AML-193 (cell line): ENCODE measurements at regions not wholly inside any gene's neighbourhood (a gene's known extent, or its start where the extent isn't known, plus 50 kb on each side); places are given as distances from the start of the nearest gene placed in this dataset.

Experiments
- DNase-seq, 2 experiments: peaks; one replicate each; lab custom pipeline; 2025; lab: John Stamatoyannopoulos, UW

GRCh38 chr2:38171208-38171855 is 95.4 kb upstream of the CYP1B1 start:
- DNase-seq = no peak

GRCh38 chr2:38170733-38171132 is 94.8 kb upstream of the CYP1B1 start:
- DNase-seq = no peak

DNA sequence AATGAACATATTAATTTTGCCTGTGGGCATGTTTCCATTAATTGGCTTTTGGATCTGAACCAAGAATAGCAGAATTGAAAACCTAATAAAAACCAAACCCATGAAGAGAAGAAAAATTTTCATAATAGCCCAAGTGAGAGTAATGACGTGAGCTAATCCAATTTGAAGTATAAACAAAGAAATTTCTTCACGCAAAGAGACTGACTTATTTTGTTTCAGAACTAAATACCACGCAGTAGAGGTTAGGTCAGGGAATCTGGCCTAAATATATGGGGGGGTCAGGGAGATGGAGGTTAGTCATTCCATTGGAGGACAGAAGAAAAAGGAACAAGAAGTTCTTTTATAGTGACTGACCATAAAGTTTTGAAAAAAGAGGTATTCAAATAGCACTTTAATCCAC is 94.1 kb upstream of the CYP1B1 start:
- no peak for DNase-seq

- DNase-seq = no peak
Observed at GRCh38 chr2:38168710-38169480, 92.9 kb upstream of the CYP1B1 start.

GRCh38 chr2:38167968-38168350 is 92.0 kb upstream of the CYP1B1 start:
- no peak for DNase-seq

DNA sequence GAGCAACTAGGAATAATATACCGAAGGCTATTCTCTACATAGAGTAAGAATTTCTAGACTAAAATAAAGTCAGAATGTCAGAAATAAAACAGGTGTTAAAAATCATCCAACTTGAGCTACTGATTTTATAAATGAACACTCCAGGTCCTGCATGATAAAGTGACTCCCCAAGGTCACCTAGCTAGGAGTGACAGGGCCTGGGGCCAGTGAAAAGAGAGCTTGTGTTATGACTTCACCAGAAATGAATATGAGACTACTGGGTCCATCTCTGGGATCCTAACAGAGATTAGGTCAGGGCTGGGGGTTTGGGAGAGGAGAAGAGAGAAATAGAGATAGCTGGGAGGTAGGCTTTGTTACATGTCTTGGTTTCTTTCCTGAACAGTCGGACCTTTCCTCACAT is 89.7 kb upstream of the CYP1B1 start:
- DNase-seq = no peak

GRCh38 chr2:38164881-38165280 is 88.9 kb upstream of the CYP1B1 start:
- DNase-seq = no peak

GRCh38 chr2:38163579-38163978 is 87.6 kb upstream of the CYP1B1 start:
- no peak for DNase-seq

GRCh38 chr2:38163006-38163405 is 87.1 kb upstream of the CYP1B1 start:
- DNase-seq = no peak

DNA sequence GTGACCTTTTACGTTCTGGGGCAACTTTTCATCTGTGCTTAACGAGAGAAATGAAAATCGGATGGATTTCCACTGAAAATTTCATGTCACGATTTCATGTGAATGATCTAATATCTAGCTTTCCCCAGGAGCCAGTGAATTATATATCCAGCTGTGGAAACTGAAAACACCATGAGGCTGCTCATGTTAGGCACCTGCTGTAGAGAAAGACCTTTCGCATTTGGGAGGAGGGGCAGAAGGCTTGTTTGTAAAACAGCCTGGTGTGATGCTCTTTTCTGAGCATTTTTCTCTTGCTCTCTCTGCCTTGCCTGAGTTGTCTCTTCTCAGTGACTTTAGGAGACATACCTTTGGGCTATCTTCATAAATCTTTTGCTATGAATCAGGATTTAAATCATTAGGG is 84.6 kb upstream of the CYP1B1 start:
- no peak for DNase-seq

DNA sequence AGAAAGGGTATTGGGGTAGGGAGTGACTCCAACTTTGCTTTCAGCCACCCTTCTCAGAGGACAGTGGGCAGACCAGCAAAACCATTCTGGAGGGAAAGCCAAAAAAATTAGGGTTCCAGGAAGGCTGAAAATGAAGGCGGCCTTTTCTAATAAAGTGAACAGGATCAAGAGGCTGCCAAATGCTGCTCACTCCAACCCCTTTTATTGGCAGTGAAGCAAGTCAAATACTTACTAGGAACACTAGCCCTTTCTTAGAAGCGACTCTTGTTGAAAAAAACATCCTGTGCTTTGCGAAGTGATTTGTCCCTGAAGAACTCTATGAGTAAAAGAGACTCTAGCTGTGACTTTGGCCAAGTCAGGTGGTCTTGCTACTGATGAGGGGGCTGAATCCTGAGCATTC is 83.6 kb upstream of the CYP1B1 start:
- DNase-seq = no peak

DNA sequence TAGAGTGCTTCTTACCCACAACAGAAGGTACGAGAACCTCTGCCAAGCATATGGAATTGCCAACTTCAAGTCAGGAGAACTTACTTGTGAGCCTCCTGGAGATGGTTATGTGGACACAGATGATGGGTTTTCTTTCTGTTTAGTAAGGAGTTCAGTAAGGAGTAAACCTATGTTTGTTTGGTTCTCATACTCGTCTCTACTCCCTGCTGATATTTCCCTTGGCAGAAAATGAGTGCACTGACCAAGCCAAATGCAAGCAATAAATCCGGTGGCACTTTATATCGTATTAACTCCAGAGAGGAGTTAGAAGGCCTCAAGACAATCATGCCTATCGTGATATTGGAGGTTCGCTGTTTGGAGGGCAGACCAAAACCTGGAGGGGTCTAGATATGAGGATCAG is 83.2 kb upstream of the CYP1B1 start:
- DNase-seq = no peak

DNA sequence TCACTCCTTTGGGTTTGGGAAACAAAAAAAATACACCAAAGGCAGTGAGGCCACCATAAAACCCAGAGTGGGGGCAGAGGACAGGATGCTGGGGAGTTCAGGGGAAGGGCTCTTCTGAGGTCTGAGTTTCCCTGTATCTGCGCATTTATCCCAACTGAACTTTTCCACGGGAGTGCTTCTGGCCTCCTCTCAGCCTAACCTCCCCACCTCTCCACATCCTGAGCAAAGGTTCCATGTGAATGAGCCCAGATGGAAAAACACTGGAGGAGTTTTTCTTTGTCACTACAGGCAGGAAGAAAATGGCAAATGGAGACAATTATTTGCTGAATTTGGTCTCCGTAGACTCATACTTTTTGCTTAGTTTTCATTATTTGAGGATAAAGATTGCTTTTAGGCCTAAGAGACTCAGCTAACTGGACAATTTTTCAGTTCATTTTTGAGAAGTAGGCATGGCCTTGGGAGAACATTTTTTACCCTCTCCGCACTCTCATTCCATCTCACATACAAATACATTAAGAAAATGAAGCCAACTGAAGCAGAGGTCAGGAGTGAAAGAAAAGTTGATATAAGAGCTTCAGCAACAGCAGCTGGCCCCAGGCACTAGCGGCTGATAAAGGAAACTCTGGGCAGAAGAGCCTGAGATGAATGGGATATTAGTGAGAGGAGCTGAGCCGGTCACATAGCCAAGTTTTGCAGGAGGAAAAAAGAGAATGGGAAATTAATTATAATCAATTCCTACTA is 82.6 kb upstream of the CYP1B1 start:
- DNase-seq = no peak

DNA sequence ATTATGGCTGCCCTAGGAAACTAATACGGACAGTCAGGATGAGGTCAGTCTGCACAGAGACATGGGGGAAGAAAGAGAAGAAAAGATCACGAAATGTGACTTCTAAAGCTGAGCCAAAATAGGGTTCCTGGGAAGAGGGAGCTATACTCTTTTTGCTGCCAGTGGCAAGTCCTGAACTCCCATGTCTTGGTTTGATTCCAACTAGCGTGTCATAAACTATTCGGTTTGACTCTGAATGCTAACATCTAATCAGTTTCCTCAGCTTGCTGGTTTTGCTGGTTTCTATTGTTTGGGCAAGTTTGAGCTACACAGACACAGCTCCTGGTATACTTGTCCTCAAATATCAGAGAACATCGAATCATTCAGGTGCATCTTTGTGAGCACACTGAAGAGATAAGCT is 80.5 kb upstream of the CYP1B1 start:
- no peak for DNase-seq

- DNase-seq = no peak
Observed at GRCh38 chr2:38155015-38155414, 79.1 kb upstream of the CYP1B1 start.

- DNase-seq = no peak
Observed at GRCh38 chr2:38154395-38154794, 78.4 kb upstream of the CYP1B1 start.

GRCh38 chr2:38153476-38154135 is 77.7 kb upstream of the CYP1B1 start:
- no peak for DNase-seq

- DNase-seq = no peak
Observed at GRCh38 chr2:38152913-38153312, 77.0 kb upstream of the CYP1B1 start.

DNA sequence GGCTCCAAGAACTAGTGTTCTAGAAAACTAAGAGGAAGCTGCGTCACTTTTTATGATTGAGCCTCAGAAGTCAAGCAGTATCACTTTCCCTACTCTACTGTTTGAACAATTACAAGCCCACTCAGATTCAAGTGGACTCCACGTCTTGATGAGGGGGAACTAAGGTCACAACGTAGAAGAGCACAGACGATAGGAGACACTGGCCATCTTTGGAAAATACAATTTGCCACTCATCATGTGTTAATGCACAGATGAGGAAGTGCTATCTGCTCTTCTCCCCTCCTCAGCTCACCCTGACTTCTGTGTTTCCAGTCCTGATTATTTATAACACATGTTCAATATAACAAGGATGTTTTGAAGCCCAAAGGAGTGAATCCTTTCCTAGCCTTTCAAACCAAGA is 76.1 kb upstream of the CYP1B1 start:
- DNase-seq = no peak

GRCh38 chr2:38149531-38149930 is 73.6 kb upstream of the CYP1B1 start:
- DNase-seq = no peak

GRCh38 chr2:38148501-38148900 is 72.5 kb upstream of the CYP1B1 start:
- peak; percentile 77 to 82 for DNase-seq

GRCh38 chr2:38147333-38148121 is 71.6 kb upstream of the CYP1B1 start:
- DNase-seq = no peak
